ENCODE measurements at regions not wholly inside any gene's neighbourhood (a gene's known extent, or its start where the extent isn't known, plus 50 kb on each side); places are given as distances from the start of the nearest gene placed in this dataset.

- TF ChIP-seq CTCF (IDR thresholded peaks at IDR 0.05) = no peak
- TF ChIP-seq POLR2A (IDR thresholded peaks at IDR 0.05) = no peak
Measured at GRCh38 chr18:55073834-55074233, 114.6 kb upstream of the CCDC68 start.
